Ascending aorta (tissue), 2 donors: ENCODE measurements at regions not wholly inside any gene's neighbourhood (a gene's known extent, or its start where the extent isn't known, plus 50 kb on each side); places are given as distances from the start of the nearest gene placed in this dataset.

Experiments used
- DNase-seq, 2 donors: peaks; one replicate each; pipeline ENCODE4 v3.0.0-alpha.2; 2019; ENCODE audit warnings: low spot score in 2 of 2
- H3K27ac ChIP-seq, 2 donors: fragments of 200-600 bp; sonication (generic); one replicate each; pipeline ENCODE4 v1.5.1; 2016 to 2017; ENCODE audit warnings: mild to moderate bottlenecking in 1 of 2
- H3K27me3 ChIP-seq: fragments of 200-600 bp; sonication (generic); one replicate; pipeline ENCODE4 v1.5.1; 2017
- H3K36me3 ChIP-seq, 2 donors: fragments of 200-600 bp; sonication (generic); one replicate each; pipeline ENCODE4 v1.5.1; 2016
- H3K4me1 ChIP-seq, 2 donors: fragments of 200-600 bp; sonication (generic); one replicate each; pipeline ENCODE4 v1.5.1; 2016 to 2017; ENCODE audit warnings: mild to moderate bottlenecking in 1 of 2
- H3K4me3 ChIP-seq, 2 donors: fragments of 200-600 bp; sonication (generic); one replicate each; pipeline ENCODE4 v1.5.1; 2016 to 2017; ENCODE audit warnings: mild to moderate bottlenecking in 1 of 2
- H3K9me3 ChIP-seq, 2 donors: fragments of 200-600 bp; sonication (generic); one replicate each; pipeline ENCODE4 v1.5.1; 2016
- CTCF ChIP-seq, 3 experiments: fragments of 200-600 bp in 2 of 3; fragments of 450-650 bp in 1 of 3; sonication (generic) in 2 of 3; IDR thresholded peaks; one replicate each; pipeline ENCODE4 v1.5.1; 2016 to 2019; ENCODE audit warnings: antibody characterized with exemption in 3 of 3, mild to moderate bottlenecking in 1 of 3, moderate library complexity in 1 of 3
- intact Hi-C: fragments of 100-400 bp; cut with DNase I; formaldehyde crosslinking; loops from one replicate; pipeline ENCODE4 v1.15.1; 2023

- H3K4me3 ChIP-seq, result no peak overlapping the region
- no peaks in the 10 kb centered on the region for H3K9me3 ChIP-seq
- no peaks in the 10 kb centered on the region for H3K36me3 ChIP-seq
- intact Hi-C loops, result no loop called here
- H3K27ac ChIP-seq, result no peak overlapping the region
- no peak for DNase-seq
- no peak for TF ChIP-seq CTCF (IDR thresholded peaks at IDR 0.05)
- H3K4me1 ChIP-seq, result no peaks in the 10 kb centered on the region
- no peaks in the 10 kb centered on the region for H3K27me3 ChIP-seq
Observed at GRCh38 chr14:28867571-28867970, 101.0 kb downstream of the FOXG1 start.

DNA sequence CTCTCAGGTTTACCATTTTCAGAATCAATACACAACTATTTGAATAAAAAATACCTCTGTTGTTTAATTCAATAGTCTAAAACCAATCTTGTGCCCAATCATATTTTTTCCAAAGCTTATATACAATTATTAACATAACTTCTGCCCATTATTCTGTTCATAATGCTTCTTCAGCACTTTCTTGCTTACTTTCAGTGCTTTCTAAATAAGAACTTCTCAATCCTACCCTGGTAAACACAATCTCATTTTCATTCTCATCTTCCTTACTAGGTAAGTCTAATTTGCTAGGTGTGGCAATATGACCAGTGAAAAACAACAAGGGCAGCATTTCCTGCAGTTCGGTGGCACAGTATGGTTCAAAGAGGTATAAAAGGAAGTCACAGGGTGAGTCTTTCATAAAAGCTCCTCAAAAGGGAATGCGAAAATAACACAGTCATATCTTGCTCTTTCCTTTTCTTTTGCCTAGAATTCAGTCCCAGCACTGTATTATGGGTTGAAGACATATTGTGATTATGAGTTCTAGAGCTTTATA lies 103.5 kb downstream of the FOXG1 start:
- no peak for DNase-seq
- intact Hi-C loops, result no loop called here
- no peaks in the 10 kb centered on the region for H3K27me3 ChIP-seq

GRCh38 chr14:28875934-28876571 lies 109.5 kb downstream of the FOXG1 start:
- Histone ChIP-seq H3K36me3 (no peaks in the 10 kb centered on the region), H3K4me3 (no peak overlapping the region), H3K9me3 (no peaks in the 10 kb centered on the region), H3K27me3 (no peaks in the 10 kb centered on the region), H3K4me1 (no peaks in the 10 kb centered on the region), H3K27ac (no peak overlapping the region)
- TF ChIP-seq CTCF (IDR thresholded peaks at IDR 0.05), result no peak
- intact Hi-C loops, result no loop called here
- no peak for DNase-seq

More for the DNA sequence above, 103.5 kb downstream of the FOXG1 start:
- Histone ChIP-seq H3K27ac (no peak overlapping the region), H3K4me3 (no peak overlapping the region), H3K4me1 (no peaks in the 10 kb centered on the region), H3K9me3 (no peaks in the 10 kb centered on the region), H3K36me3 (no peaks in the 10 kb centered on the region)
- TF ChIP-seq CTCF (IDR thresholded peaks at IDR 0.05), result no peak

- H3K27ac ChIP-seq, result no peak overlapping the region
- intact Hi-C loops, result no loop called here
- no peak overlapping the region for H3K4me3 ChIP-seq
- H3K4me1 ChIP-seq, result no peaks in the 10 kb centered on the region
- DNase-seq, result no peak
- H3K27me3 ChIP-seq, result no peaks in the 10 kb centered on the region
- no peak for TF ChIP-seq CTCF (IDR thresholded peaks at IDR 0.05)
- H3K36me3 ChIP-seq, result no peaks in the 10 kb centered on the region
- H3K9me3 ChIP-seq, result no peaks in the 10 kb centered on the region
Observed at GRCh38 chr14:28876572-28876945, 110.0 kb downstream of the FOXG1 start.

GRCh38 chr14:28877923-28878322 lies 111.3 kb downstream of the FOXG1 start:
- TF ChIP-seq CTCF (IDR thresholded peaks at IDR 0.05), result no peak

More at GRCh38 chr14:28877923-28878322, 111.3 kb downstream of the FOXG1 start:
- Histone ChIP-seq H3K4me1 (no peaks in the 10 kb centered on the region), H3K27ac (no peak overlapping the region), H3K27me3 (no peaks in the 10 kb centered on the region), H3K36me3 (no peaks in the 10 kb centered on the region), H3K4me3 (no peak overlapping the region), H3K9me3 (no peaks in the 10 kb centered on the region)
- intact Hi-C loops, result no loop called here
- DNase-seq, result no peak
